ENCODE measurements at regions not wholly inside any gene's neighbourhood (a gene's known extent, or its start where the extent isn't known, plus 50 kb on each side); places are given as distances from the start of the nearest gene placed in this dataset.

GRCh38 chr2:39501412-39501811, 64.3 kb upstream of the MAP4K3 start:
- no peak overlapping the region for H3K27ac ChIP-seq (ENCODE audit: low read length)
- H3K36me3 ChIP-seq (ENCODE audit: control insufficient read depth in 1 of 2, insufficient read depth in 2 of 2, low read length in 2 of 2), result no peaks in the 10 kb centered on the region
- peaks cover 21 to 31% of the 10 kb centered on the region in 2 donors for H3K4me1 ChIP-seq (ENCODE audit: control insufficient read depth in 1 of 2, insufficient read depth in 2 of 2, low read length in 2 of 2)
- no peaks in the 10 kb centered on the region for H3K9me3 ChIP-seq (ENCODE audit: control insufficient read depth in 1 of 2, low read length in 2 of 2)
- H3K27me3 ChIP-seq (ENCODE audit: low read depth, low read length), result no peaks in the 10 kb centered on the region
- H3K4me3 ChIP-seq (ENCODE audit: low read depth in 1 of 2, low read length in 2 of 2), result no peak overlapping the region

GRCh38 chr2:39503277-39503676, 66.2 kb upstream of the MAP4K3 start:
- Histone ChIP-seq H3K27me3 (ENCODE audit: low read depth, low read length) (no peaks in the 10 kb centered on the region), H3K4me1 (ENCODE audit: control insufficient read depth in 1 of 2, insufficient read depth in 2 of 2, low read length in 2 of 2) (peaks cover 21 to 31% of the 10 kb centered on the region in 2 donors), H3K9me3 (ENCODE audit: control insufficient read depth in 1 of 2, low read length in 2 of 2) (no peaks in the 10 kb centered on the region), H3K4me3 (ENCODE audit: low read depth in 1 of 2, low read length in 2 of 2) (no peak overlapping the region), H3K36me3 (ENCODE audit: control insufficient read depth in 1 of 2, insufficient read depth in 2 of 2, low read length in 2 of 2) (no peaks in the 10 kb centered on the region), H3K27ac (ENCODE audit: low read length) (no peak overlapping the region)

DNA sequence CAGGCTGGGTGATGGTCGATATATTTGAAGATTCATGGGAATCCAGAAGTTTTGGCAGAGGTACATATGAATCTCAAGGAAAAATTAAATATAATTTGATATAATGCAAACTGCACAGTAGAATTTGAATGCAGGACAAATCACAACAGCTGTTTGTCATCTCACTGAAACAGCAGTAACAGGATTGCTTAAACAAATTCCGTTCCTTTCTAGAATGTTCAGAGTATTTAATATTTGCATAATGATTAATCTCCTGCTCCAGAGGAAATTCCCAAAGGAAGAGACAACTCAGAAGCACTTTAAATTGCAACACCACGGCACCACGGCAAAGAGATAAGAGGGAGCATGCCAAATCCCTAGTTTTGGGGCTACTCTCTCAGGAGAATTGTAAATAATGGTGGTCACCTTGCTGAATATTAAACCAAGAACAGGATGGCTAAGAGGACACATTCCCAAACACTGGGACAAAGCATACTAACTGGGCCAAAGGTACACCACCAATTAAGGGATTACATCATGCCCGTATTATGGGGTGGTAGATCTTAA, 67.8 kb upstream of the MAP4K3 start:
- Histone ChIP-seq H3K27me3 (ENCODE audit: low read depth, low read length) (no peaks in the 10 kb centered on the region), H3K4me1 (ENCODE audit: control insufficient read depth in 1 of 2, insufficient read depth in 2 of 2, low read length in 2 of 2) (peaks cover 22 to 28% of the 10 kb centered on the region in 2 donors), H3K4me3 (ENCODE audit: low read depth in 1 of 2, low read length in 2 of 2) (peak overlapping the region in 1 of 2 donors; percentile 8), H3K27ac (ENCODE audit: low read length) (peak overlapping the region; percentile 82), H3K9me3 (ENCODE audit: control insufficient read depth in 1 of 2, low read length in 2 of 2) (no peaks in the 10 kb centered on the region), H3K36me3 (ENCODE audit: control insufficient read depth in 1 of 2, insufficient read depth in 2 of 2, low read length in 2 of 2) (no peaks in the 10 kb centered on the region)

GRCh38 chr2:39506215-39506614, 69.1 kb upstream of the MAP4K3 start:
- Histone ChIP-seq H3K4me1 (ENCODE audit: control insufficient read depth in 1 of 2, insufficient read depth in 2 of 2, low read length in 2 of 2) (peaks cover 13 to 23% of the 10 kb centered on the region in 2 donors), H3K27me3 (ENCODE audit: low read depth, low read length) (no peaks in the 10 kb centered on the region), H3K27ac (ENCODE audit: low read length) (no peak overlapping the region)

DNA sequence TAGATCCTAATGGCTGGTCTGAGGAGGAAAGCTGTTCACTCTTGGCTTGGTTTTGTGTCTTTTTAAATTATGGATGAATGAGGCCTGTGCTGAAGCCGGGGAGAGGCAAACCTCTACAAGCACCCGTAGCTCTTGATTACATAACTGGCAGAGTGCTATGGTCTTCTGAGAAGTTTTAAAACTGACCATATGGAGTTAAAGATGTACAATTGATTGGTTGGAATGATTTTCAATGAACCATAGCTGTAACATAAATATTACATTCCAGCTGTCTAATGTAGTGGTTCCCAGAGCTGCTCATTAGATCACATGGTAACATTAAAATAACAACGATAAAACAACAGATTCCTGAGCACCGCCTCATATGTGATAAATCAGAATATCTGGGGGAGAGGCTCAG, 71.1 kb upstream of the MAP4K3 start:
- Histone ChIP-seq H3K4me1 (ENCODE audit: control insufficient read depth in 1 of 2, insufficient read depth in 2 of 2, low read length in 2 of 2) (peaks cover 13 to 43% of the 10 kb centered on the region in 2 donors), H3K4me3 (ENCODE audit: low read depth in 1 of 2, low read length in 2 of 2) (no peak overlapping the region), H3K27me3 (ENCODE audit: low read depth, low read length) (no peaks in the 10 kb centered on the region), H3K9me3 (ENCODE audit: control insufficient read depth in 1 of 2, low read length in 2 of 2) (no peaks in the 10 kb centered on the region), H3K36me3 (ENCODE audit: control insufficient read depth in 1 of 2, insufficient read depth in 2 of 2, low read length in 2 of 2) (no peaks in the 10 kb centered on the region), H3K27ac (ENCODE audit: low read length) (peak overlapping the region; percentile 29)

More at GRCh38 chr2:39506215-39506614, 69.1 kb upstream of the MAP4K3 start:
- Histone ChIP-seq H3K9me3 (ENCODE audit: control insufficient read depth in 1 of 2, low read length in 2 of 2) (no peaks in the 10 kb centered on the region), H3K36me3 (ENCODE audit: control insufficient read depth in 1 of 2, insufficient read depth in 2 of 2, low read length in 2 of 2) (no peaks in the 10 kb centered on the region), H3K4me3 (ENCODE audit: low read depth in 1 of 2, low read length in 2 of 2) (no peak overlapping the region)

- Histone ChIP-seq H3K4me1 (ENCODE audit: control insufficient read depth in 1 of 2, insufficient read depth in 2 of 2, low read length in 2 of 2) (peaks cover 6 to 39% of the 10 kb centered on the region in 2 donors), H3K9me3 (ENCODE audit: control insufficient read depth in 1 of 2, low read length in 2 of 2) (no peaks in the 10 kb centered on the region), H3K4me3 (ENCODE audit: low read depth in 1 of 2, low read length in 2 of 2) (no peak overlapping the region), H3K36me3 (ENCODE audit: control insufficient read depth in 1 of 2, insufficient read depth in 2 of 2, low read length in 2 of 2) (no peaks in the 10 kb centered on the region), H3K27me3 (ENCODE audit: low read depth, low read length) (no peaks in the 10 kb centered on the region), H3K27ac (ENCODE audit: low read length) (peak overlapping the region; percentile 17)
Observed at GRCh38 chr2:39510140-39510539, 73.1 kb upstream of the MAP4K3 start.

GRCh38 chr2:39511219-39511604, 74.1 kb upstream of the MAP4K3 start:
- H3K4me3 ChIP-seq (ENCODE audit: low read depth in 1 of 2, low read length in 2 of 2), result no peak overlapping the region
- no peak overlapping the region for H3K27ac ChIP-seq (ENCODE audit: low read length)
- peaks cover 5 to 44% of the 10 kb centered on the region in 2 donors for H3K4me1 ChIP-seq (ENCODE audit: control insufficient read depth in 1 of 2, insufficient read depth in 2 of 2, low read length in 2 of 2)
- no peaks in the 10 kb centered on the region for H3K27me3 ChIP-seq (ENCODE audit: low read depth, low read length)
- H3K36me3 ChIP-seq (ENCODE audit: control insufficient read depth in 1 of 2, insufficient read depth in 2 of 2, low read length in 2 of 2), result no peaks in the 10 kb centered on the region
- H3K9me3 ChIP-seq (ENCODE audit: control insufficient read depth in 1 of 2, low read length in 2 of 2), result no peaks in the 10 kb centered on the region

GRCh38 chr2:39511605-39512433, 74.7 kb upstream of the MAP4K3 start:
- H3K27ac ChIP-seq (ENCODE audit: low read length), result peak overlapping the region; percentile 11
- no peak overlapping the region for H3K4me3 ChIP-seq (ENCODE audit: low read depth in 1 of 2, low read length in 2 of 2)
- no peaks in the 10 kb centered on the region for H3K36me3 ChIP-seq (ENCODE audit: control insufficient read depth in 1 of 2, insufficient read depth in 2 of 2, low read length in 2 of 2)
- H3K4me1 ChIP-seq (ENCODE audit: control insufficient read depth in 1 of 2, insufficient read depth in 2 of 2, low read length in 2 of 2), result peaks cover 5 to 50% of the 10 kb centered on the region in 2 donors
- no peaks in the 10 kb centered on the region for H3K27me3 ChIP-seq (ENCODE audit: low read depth, low read length)
- H3K9me3 ChIP-seq (ENCODE audit: control insufficient read depth in 1 of 2, low read length in 2 of 2), result no peaks in the 10 kb centered on the region

DNA sequence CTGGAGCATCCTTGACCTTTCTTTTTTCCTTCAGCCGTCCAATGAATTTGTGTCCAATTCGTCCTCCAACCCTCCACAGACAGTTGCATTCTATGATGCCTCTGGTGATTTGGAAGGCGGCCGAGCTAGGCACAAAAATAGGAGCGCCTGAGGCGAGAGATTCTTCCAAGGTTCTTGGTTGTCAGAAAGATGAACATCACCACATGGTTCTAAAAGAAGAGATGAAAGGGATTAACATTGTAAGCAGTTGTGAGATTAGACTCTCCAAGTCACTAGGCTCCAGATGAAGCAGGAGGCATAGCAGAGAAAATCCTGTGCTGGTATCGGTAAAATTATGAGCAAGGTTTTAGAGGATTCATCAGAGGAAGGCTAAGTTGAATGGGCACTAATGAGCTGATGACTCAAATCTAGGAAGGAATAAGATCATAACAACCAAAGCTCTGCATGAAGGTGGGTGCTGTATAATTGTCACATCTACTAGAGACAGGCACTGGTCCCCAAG, 75.4 kb upstream of the MAP4K3 start:
- Histone ChIP-seq H3K27ac (ENCODE audit: low read length) (peak overlapping the region; percentile 11), H3K4me1 (ENCODE audit: control insufficient read depth in 1 of 2, insufficient read depth in 2 of 2, low read length in 2 of 2) (peaks cover 5 to 57% of the 10 kb centered on the region in 2 donors)

DNA sequence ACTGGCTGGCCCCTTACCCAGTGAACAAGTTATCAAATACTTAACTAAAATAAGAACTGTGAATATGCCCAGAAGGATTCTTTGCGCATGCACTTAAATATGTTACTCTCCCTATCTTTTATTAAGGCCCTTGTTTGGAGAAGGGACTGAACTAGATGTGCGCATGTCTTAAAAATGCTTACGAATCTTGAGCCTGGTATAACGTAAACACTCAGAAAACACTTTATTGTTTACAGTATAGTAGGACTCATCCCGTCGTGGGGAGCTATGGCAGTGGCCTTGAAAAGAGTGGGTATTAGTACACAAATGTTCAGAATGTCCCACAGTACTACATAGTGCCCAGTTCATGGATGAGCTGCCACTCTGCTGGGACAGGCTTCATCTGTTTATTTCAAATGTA, 75.9 kb upstream of the MAP4K3 start:
- peak overlapping the region; percentile 11 for H3K27ac ChIP-seq (ENCODE audit: low read length)
- H3K4me1 ChIP-seq (ENCODE audit: control insufficient read depth in 1 of 2, insufficient read depth in 2 of 2, low read length in 2 of 2), result peaks cover 5 to 61% of the 10 kb centered on the region in 2 donors
- no peaks in the 10 kb centered on the region for H3K36me3 ChIP-seq (ENCODE audit: control insufficient read depth in 1 of 2, insufficient read depth in 2 of 2, low read length in 2 of 2)
- H3K4me3 ChIP-seq (ENCODE audit: low read depth in 1 of 2, low read length in 2 of 2), result no peak overlapping the region
- no peaks in the 10 kb centered on the region for H3K27me3 ChIP-seq (ENCODE audit: low read depth, low read length)
- no peaks in the 10 kb centered on the region for H3K9me3 ChIP-seq (ENCODE audit: control insufficient read depth in 1 of 2, low read length in 2 of 2)

More for the DNA sequence above, 75.4 kb upstream of the MAP4K3 start:
- no peaks in the 10 kb centered on the region for H3K9me3 ChIP-seq (ENCODE audit: control insufficient read depth in 1 of 2, low read length in 2 of 2)
- H3K4me3 ChIP-seq (ENCODE audit: low read depth in 1 of 2, low read length in 2 of 2), result no peak overlapping the region
- no peaks in the 10 kb centered on the region for H3K27me3 ChIP-seq (ENCODE audit: low read depth, low read length)
- H3K36me3 ChIP-seq (ENCODE audit: control insufficient read depth in 1 of 2, insufficient read depth in 2 of 2, low read length in 2 of 2), result no peaks in the 10 kb centered on the region

- no peak overlapping the region for H3K4me3 ChIP-seq (ENCODE audit: low read depth in 1 of 2, low read length in 2 of 2)
- H3K4me1 ChIP-seq (ENCODE audit: control insufficient read depth in 1 of 2, insufficient read depth in 2 of 2, low read length in 2 of 2), result peaks cover 5 to 62% of the 10 kb centered on the region in 2 donors
- peak overlapping the region; percentile 11 for H3K27ac ChIP-seq (ENCODE audit: low read length)
- H3K9me3 ChIP-seq (ENCODE audit: control insufficient read depth in 1 of 2, low read length in 2 of 2), result no peaks in the 10 kb centered on the region
- no peaks in the 10 kb centered on the region for H3K27me3 ChIP-seq (ENCODE audit: low read depth, low read length)
- H3K36me3 ChIP-seq (ENCODE audit: control insufficient read depth in 1 of 2, insufficient read depth in 2 of 2, low read length in 2 of 2), result no peaks in the 10 kb centered on the region
Observed at GRCh38 chr2:39513641-39514094, 76.6 kb upstream of the MAP4K3 start.

Measured in muscle layer of duodenum (tissue), 2 donors.